Aorta (tissue), 5 donors: ENCODE measurements at regions not wholly inside any gene's neighbourhood (a gene's known extent, or its start where the extent isn't known, plus 50 kb on each side); places are given as distances from the start of the nearest gene placed in this dataset.

ENCODE experiments used
- ATAC-seq: fragments of 200-7000 bp; cut with Tn5 transposase; one replicate; pipeline ENCODE4 v1.9.1; 2022; ENCODE audit warnings: moderate library complexity; ENCODE audit not compliant: low FRiP score
- DNase-seq, 2 donors: peaks; one replicate each; pipeline ENCODE4 v3.0.0-alpha.2; 2020
- H3K27ac ChIP-seq, 2 donors: one replicate each; pipeline ENCODE4 v1.5.1; 2013; ENCODE audit warnings: low read length in 2 of 2, mild to moderate bottlenecking in 2 of 2, moderate library complexity in 2 of 2, control low read depth in 1 of 2, inconsistent platforms in 1 of 2, low read depth in 1 of 2
- H3K27me3 ChIP-seq, 2 donors: one replicate each; pipeline ENCODE4 v1.6.1; 2013; ENCODE audit warnings: control low read depth in 1 of 2, low read length in 1 of 2, mild to moderate bottlenecking in 1 of 2, moderate library complexity in 1 of 2; ENCODE audit not compliant: insufficient read depth in 2 of 2, control insufficient read depth in 1 of 2
- H3K36me3 ChIP-seq, 2 donors: one replicate each; pipeline ENCODE4 v1.6.1; 2013; ENCODE audit warnings: control low read depth in 1 of 2, low read length in 1 of 2, mild to moderate bottlenecking in 1 of 2; ENCODE audit not compliant: insufficient read depth in 2 of 2, control insufficient read depth in 1 of 2
- H3K4me1 ChIP-seq, 2 donors: one replicate each; pipeline ENCODE4 v1.6.1; 2013; ENCODE audit warnings: low read length in 2 of 2, control low read depth in 1 of 2, mild to moderate bottlenecking in 1 of 2, moderate library complexity in 1 of 2; ENCODE audit not compliant: insufficient read depth in 2 of 2, control insufficient read depth in 1 of 2
- H3K4me3 ChIP-seq, 2 donors: one replicate each; pipeline ENCODE4 v1.5.1; 2013; ENCODE audit warnings: low read length in 2 of 2, control low read depth in 1 of 2, mild to moderate bottlenecking in 1 of 2
- H3K9me3 ChIP-seq: one replicate; pipeline ENCODE4 v1.6.1; 2013; ENCODE audit warnings: mild to moderate bottlenecking, low read length; ENCODE audit not compliant: control insufficient read depth
- WGBS, 2 donors: extraction: QIAGEN DNeasy Blood & Tissue Kit; methylation state at CpG; one replicate each; pipeline ENCODE4 v1.1.7; 2013; 5-methylcytosine and 5-hydroxymethylcytosine counted together
- intact Hi-C, 2 donors: fragments of 100-400 bp; cut with DNase I; formaldehyde crosslinking; loops; one replicate each; pipeline versions ENCODE4 v1.14.2 to v1.15.0; 2022
- donor health status: healthy with polysubstance abuse.
- donor health status: Bipolar disorder and iron deficiency.
- donor health status: DM: no; HTN: no; CAD: no.
- donor health status: DM: no; HTN: no; CAD: no.
- donor health status: DM: yes; HTN: yes; CAD: no.

DNA sequence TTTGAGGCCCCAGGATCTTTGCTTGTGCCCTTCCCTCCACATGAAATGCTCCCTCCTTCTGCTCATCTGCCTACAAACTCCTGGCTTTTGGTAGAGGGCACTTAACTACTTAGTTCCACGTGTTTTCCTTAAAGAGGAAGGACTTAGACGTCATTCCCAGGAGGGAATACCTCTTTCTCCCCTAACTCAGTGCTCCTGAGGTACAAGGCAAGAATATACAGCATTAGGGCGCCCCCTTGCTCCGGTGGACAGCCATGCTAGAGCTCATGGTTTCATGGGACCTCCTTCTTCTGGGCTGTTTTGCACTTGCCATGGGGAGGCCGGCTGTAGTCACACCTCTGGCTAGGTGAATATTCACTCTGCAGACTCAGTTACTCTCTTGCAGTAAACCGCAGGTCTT, 93.8 kb upstream of the LY86 start:
- H3K4me3 ChIP-seq: no peak overlapping the region
- H3K4me1 ChIP-seq: no peaks in the 10 kb centered on the region
- no peaks in the 10 kb centered on the region for H3K27me3 ChIP-seq
- H3K36me3 ChIP-seq: no peaks in the 10 kb centered on the region
- 43 to 49% methylated on average over 6 of the region's 6 CpGs for WGBS, 2 donors
- H3K27ac ChIP-seq: no peak overlapping the region
- ATAC-seq: no peak
- no peaks in the 10 kb centered on the region for H3K9me3 ChIP-seq
- intact Hi-C loops: no loop called here
- DNase-seq: peak in 1 of 2 donors; percentile 77

DNA sequence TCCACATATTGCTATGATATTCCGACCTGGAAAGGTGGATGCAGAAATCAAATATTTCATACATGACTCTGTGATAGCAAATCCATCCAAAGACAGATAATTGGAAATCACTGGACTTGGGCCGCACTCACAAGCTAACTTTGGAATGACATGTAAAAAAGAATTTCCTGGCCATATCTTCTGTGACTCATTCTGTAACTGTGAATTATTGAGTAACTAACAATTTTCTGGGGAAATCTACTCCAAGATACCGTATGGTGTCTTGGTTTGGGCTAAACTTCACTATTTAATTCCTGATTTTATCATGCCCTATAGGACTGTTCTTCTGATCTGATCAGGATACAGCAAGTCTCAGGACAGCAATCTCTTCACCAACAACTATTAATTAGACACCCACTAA, 92.7 kb upstream of the LY86 start:
- DNase-seq (no peak), ATAC-seq (no peak)
- no peaks in the 10 kb centered on the region for H3K4me1 ChIP-seq
- H3K27me3 ChIP-seq: no peaks in the 10 kb centered on the region
- no peak overlapping the region for H3K4me3 ChIP-seq
- H3K27ac ChIP-seq: no peak overlapping the region
- intact Hi-C loops: no loop called here
- H3K36me3 ChIP-seq: no peaks in the 10 kb centered on the region
- WGBS, 2 donors: 78 to 81% methylated on average over 3 of the region's 3 CpGs
- H3K9me3 ChIP-seq: no peaks in the 10 kb centered on the region

DNA sequence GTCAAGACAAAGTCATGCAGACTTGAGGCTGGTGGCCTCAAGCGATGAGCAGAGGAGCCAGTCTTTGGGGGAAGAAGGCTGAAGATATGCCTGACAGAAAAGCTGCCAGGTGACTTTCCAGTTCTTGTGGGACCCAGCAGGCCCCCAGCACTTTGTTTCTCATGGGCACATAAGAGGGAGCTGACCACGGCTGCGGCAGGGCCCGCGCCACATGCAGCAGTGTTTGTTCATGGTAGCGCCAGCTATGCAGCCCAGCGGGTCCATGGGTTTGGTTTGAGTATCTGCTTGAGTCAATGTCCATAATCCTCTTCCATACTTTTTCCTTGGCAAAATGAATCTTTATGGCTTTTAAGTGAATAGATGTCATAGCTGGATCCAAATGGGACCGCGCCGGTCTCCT, 91.0 kb upstream of the LY86 start:
- no peaks in the 10 kb centered on the region for H3K9me3 ChIP-seq
- DNase-seq (no peak), ATAC-seq (no peak)
- H3K27me3 ChIP-seq: no peaks in the 10 kb centered on the region
- H3K4me1 ChIP-seq: no peaks in the 10 kb centered on the region
- no peaks in the 10 kb centered on the region for H3K36me3 ChIP-seq
- intact Hi-C loops: no loop called here
- 88 to 92% methylated on average over 10 of the region's 10 CpGs for WGBS, 2 donors
- H3K4me3 ChIP-seq: no peak overlapping the region
- no peak overlapping the region for H3K27ac ChIP-seq

DNA sequence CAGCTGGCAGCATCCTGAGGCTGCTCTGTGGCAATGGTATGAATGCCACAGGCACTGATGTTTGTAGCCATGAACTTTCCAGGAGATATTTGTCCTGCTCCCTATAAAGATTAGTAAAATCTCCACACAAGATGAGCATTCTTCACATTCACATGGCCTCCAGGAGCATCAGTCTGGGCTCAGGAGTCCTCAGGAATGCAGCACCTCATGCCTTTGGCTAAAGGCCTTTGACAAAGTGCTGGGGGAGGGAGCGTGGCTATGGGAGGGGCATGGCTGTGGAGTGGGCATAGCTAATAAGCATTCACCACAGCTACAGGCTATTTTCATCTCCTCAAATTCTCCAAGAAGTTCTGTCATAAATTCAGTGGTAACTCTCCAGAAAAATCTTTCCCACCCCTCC, 90.5 kb upstream of the LY86 start:
- Histone ChIP-seq H3K4me1 (no peaks in the 10 kb centered on the region), H3K27ac (no peak overlapping the region), H3K9me3 (no peaks in the 10 kb centered on the region), H3K27me3 (no peaks in the 10 kb centered on the region), H3K36me3 (no peaks in the 10 kb centered on the region), H3K4me3 (no peak overlapping the region)
- 75 to 87% methylated on average over 1 of the region's 1 CpG for WGBS, 2 donors
- intact Hi-C loops: no loop called here
- ATAC-seq (no peak), DNase-seq (no peak)

DNA sequence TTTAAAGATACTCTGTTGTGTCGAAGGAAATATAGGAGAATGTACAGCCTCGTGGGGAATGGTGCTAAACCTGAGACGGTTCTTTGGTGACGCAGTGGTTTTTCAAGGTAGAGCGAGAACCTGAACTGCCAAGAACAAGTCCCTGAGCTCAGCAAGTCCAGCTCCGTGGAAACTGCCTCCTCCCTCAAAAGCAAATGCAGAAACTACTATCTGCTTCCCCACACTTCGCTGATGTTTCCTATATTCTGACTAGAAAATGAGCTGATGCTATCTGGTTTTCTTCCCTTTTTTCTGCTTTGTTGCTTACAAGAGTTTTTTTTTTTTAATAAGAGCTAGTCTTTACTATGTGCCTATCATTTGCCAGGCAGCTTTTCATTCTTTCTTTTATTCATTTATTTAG, 85.3 kb upstream of the LY86 start:
- no peaks in the 10 kb centered on the region for H3K9me3 ChIP-seq
- H3K27me3 ChIP-seq: no peaks in the 10 kb centered on the region
- ATAC-seq (no peak), DNase-seq (no peak)
- 88% methylated on average over 7 of the region's 7 CpGs for WGBS, 2 donors
- H3K36me3 ChIP-seq: no peaks in the 10 kb centered on the region
- intact Hi-C loops: no loop called here
- H3K27ac ChIP-seq: no peak overlapping the region
- H3K4me3 ChIP-seq: no peak overlapping the region
- no peaks in the 10 kb centered on the region for H3K4me1 ChIP-seq

DNA sequence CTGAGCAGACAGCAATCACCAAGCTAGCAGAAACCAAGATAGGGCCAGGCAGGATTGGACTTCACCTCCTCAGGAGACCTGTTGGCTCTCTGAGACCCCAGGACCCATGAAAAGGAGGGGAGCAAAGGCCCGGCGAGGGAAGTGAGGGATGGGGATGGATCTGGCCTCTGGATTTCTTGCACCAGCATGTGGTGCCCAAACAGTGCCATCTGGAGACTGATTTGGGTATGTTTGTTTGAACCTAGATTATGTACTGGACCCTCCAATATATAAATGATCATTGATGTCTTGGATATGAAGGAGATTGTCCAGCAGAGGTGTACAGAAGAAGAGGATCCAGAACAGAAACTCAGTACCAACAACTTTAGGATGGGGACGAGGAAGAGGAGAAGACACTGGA, 83.4 kb upstream of the LY86 start:
- H3K4me1 ChIP-seq: no peaks in the 10 kb centered on the region
- H3K36me3 ChIP-seq: no peaks in the 10 kb centered on the region
- no peak overlapping the region for H3K4me3 ChIP-seq
- no peaks in the 10 kb centered on the region for H3K9me3 ChIP-seq
- intact Hi-C loops: no loop called here
- no peak for DNase-seq
- ATAC-seq: no peak
- 81 to 83% methylated on average over 3 of the region's 3 CpGs for WGBS, 2 donors
- no peaks in the 10 kb centered on the region for H3K27me3 ChIP-seq
- no peak overlapping the region for H3K27ac ChIP-seq

DNA sequence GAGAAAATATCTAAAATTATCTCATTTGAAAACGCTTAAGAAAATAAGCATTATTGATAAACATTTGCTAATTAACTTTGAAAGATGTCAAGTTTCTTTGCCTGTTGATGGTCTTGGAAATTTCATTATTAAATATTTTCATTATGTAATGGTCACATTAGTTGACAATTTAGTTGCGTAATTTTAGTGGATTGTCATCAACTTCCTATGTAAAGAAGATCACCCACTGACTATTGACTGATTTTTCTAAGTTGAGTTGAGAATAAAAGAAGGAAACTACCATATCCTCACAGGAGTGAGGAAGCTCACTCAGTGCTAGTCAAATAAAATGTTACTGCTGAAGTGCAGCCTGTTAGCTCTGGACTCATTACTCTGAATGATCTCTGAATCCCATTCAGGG, 79.9 kb upstream of the LY86 start:
- H3K36me3 ChIP-seq: no peaks in the 10 kb centered on the region
- H3K4me3 ChIP-seq: no peak overlapping the region
- no peaks in the 10 kb centered on the region for H3K27me3 ChIP-seq
- ATAC-seq (no peak), DNase-seq (no peak)
- no peak overlapping the region for H3K27ac ChIP-seq
- intact Hi-C loops: no loop called here
- WGBS, 2 donors: 86 to 92% methylated on average over 2 of the region's 2 CpGs
- no peaks in the 10 kb centered on the region for H3K4me1 ChIP-seq
- H3K9me3 ChIP-seq: no peaks in the 10 kb centered on the region

DNA sequence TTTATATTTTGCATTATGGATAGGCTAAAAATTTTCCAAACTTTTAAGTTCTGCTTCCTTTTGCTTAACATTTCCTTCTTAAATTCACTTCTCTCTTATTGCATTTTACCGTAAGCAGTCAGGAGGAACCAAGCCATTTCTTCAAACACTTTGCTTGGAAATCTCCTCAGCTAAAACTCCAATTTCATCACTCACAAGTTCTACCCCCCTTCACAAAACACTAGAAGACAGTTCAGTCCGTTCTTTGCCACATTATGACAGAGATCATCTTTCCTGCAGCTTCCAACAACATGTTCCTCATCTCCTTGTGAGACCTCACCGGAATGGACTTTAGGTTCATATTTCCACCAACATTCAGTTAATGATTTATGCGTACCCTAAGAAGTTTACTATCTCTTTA, 79.2 kb upstream of the LY86 start:
- H3K27me3 ChIP-seq: no peaks in the 10 kb centered on the region
- H3K4me1 ChIP-seq: no peaks in the 10 kb centered on the region
- no peaks in the 10 kb centered on the region for H3K36me3 ChIP-seq
- ATAC-seq: no peak
- no peak overlapping the region for H3K27ac ChIP-seq
- no peak for DNase-seq
- intact Hi-C loops: no loop called here
- 89 to 90% methylated on average over 4 of the region's 4 CpGs for WGBS, 2 donors
- no peaks in the 10 kb centered on the region for H3K9me3 ChIP-seq
- H3K4me3 ChIP-seq: no peak overlapping the region

DNA sequence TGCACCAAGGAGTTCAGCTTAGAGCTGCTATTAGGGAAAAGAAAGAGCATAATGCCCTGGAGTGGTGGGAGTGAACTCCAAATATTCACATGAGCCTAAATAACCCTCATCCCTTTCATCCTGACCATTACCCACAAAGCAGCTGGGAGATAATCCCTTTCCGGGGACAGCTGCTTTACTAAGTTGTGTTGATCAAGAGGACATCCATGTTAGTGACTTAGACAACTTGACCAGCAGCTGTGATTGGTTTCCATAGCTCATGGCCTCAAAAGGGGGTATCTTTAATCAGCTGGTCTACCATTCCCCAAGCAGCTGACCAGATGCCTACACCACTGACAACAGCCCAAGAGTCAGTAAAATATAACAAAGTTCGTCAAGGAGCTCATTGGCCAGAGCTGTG, 75.8 kb upstream of the LY86 start:
- ATAC-seq: no peak
- no peaks in the 10 kb centered on the region for H3K9me3 ChIP-seq
- no peaks in the 10 kb centered on the region for H3K4me1 ChIP-seq
- no peaks in the 10 kb centered on the region for H3K27me3 ChIP-seq
- no peak for DNase-seq
- H3K36me3 ChIP-seq: no peaks in the 10 kb centered on the region
- H3K27ac ChIP-seq: no peak overlapping the region
- no peak overlapping the region for H3K4me3 ChIP-seq
- intact Hi-C loops: no loop called here
- WGBS, 2 donors: 91% methylated on average over 2 of the region's 2 CpGs
